Muscle layer of duodenum (tissue), 2 donors: ENCODE measurements at regions not wholly inside any gene's neighbourhood (a gene's known extent, or its start where the extent isn't known, plus 50 kb on each side); places are given as distances from the start of the nearest gene placed in this dataset.

ENCODE experiments used
- H3K27ac ChIP-seq: one replicate; pipeline ENCODE4 v1.7.0; 2013; ENCODE audit warnings: mild to moderate bottlenecking, low read length
- H3K27me3 ChIP-seq: one replicate; pipeline ENCODE4 v1.7.0; 2013; ENCODE audit warnings: low read depth, mild to moderate bottlenecking, control low read depth, low read length
- H3K36me3 ChIP-seq, 2 donors: one replicate each; pipeline ENCODE4 v1.7.0; 2013; ENCODE audit warnings: low read length in 2 of 2, control low read depth in 1 of 2, mild to moderate bottlenecking in 1 of 2; ENCODE audit not compliant: insufficient read depth in 2 of 2, control insufficient read depth in 1 of 2
- H3K4me1 ChIP-seq, 2 donors: one replicate each; pipeline ENCODE4 v1.7.0; 2013; ENCODE audit warnings: low read length in 2 of 2, mild to moderate bottlenecking in 2 of 2, control low read depth in 1 of 2, moderate library complexity in 1 of 2; ENCODE audit not compliant: insufficient read depth in 2 of 2, control insufficient read depth in 1 of 2
- H3K4me3 ChIP-seq, 2 donors: one replicate each; pipeline ENCODE4 v1.7.0; 2013; ENCODE audit warnings: low read length in 2 of 2, low read depth in 1 of 2, mild to moderate bottlenecking in 1 of 2
- H3K9me3 ChIP-seq, 2 donors: one replicate each; pipeline ENCODE4 v1.7.0; 2013; ENCODE audit warnings: low read length in 2 of 2, control low read depth in 1 of 2, mild to moderate bottlenecking in 1 of 2; ENCODE audit not compliant: control insufficient read depth in 1 of 2
- donor health status: healthy.

- Histone ChIP-seq H3K9me3 (no peaks in the 10 kb centered on the region), H3K27me3 (no peaks in the 10 kb centered on the region), H3K36me3 (no peaks in the 10 kb centered on the region), H3K4me3 (no peak overlapping the region), H3K4me1 (no peaks in the 10 kb centered on the region), H3K27ac (no peak overlapping the region)
These were observed 951.6 kb upstream of the TENM3 start for GRCh38 chr4:181291615-181292014.

GRCh38 chr4:181293014-181293413 is 950.2 kb upstream of the TENM3 start:
- Histone ChIP-seq H3K27ac (no peak overlapping the region), H3K4me3 (no peak overlapping the region), H3K27me3 (no peaks in the 10 kb centered on the region)

GRCh38 chr4:181293541-181293940 is 949.7 kb upstream of the TENM3 start:
- H3K4me1 ChIP-seq, result no peaks in the 10 kb centered on the region
- H3K9me3 ChIP-seq, result no peaks in the 10 kb centered on the region
- no peak overlapping the region for H3K27ac ChIP-seq
- H3K36me3 ChIP-seq, result no peaks in the 10 kb centered on the region
- H3K27me3 ChIP-seq, result no peaks in the 10 kb centered on the region
- no peak overlapping the region for H3K4me3 ChIP-seq

More at GRCh38 chr4:181293014-181293413, 950.2 kb upstream of the TENM3 start:
- Histone ChIP-seq H3K36me3 (no peaks in the 10 kb centered on the region), H3K9me3 (no peaks in the 10 kb centered on the region), H3K4me1 (no peaks in the 10 kb centered on the region)

- H3K27me3 ChIP-seq, result no peaks in the 10 kb centered on the region
- no peak overlapping the region for H3K4me3 ChIP-seq
- peaks cover 0 to 2% of the 10 kb centered on the region in 2 donors for H3K9me3 ChIP-seq
- H3K4me1 ChIP-seq, result no peaks in the 10 kb centered on the region
- no peaks in the 10 kb centered on the region for H3K36me3 ChIP-seq
- no peak overlapping the region for H3K27ac ChIP-seq
These were observed 948.8 kb upstream of the TENM3 start for GRCh38 chr4:181294421-181294820.

GRCh38 chr4:181301735-181302710 is 941.2 kb upstream of the TENM3 start:
- Histone ChIP-seq H3K27me3 (no peaks in the 10 kb centered on the region), H3K36me3 (no peaks in the 10 kb centered on the region), H3K4me3 (no peak overlapping the region), H3K4me1 (no peaks in the 10 kb centered on the region), H3K9me3 (peaks cover 0 to 2% of the 10 kb centered on the region in 2 donors), H3K27ac (no peak overlapping the region)

- Histone ChIP-seq H3K4me3 (no peak overlapping the region), H3K27ac (no peak overlapping the region), H3K9me3 (no peaks in the 10 kb centered on the region), H3K36me3 (no peaks in the 10 kb centered on the region), H3K27me3 (no peaks in the 10 kb centered on the region), H3K4me1 (no peaks in the 10 kb centered on the region)
These were observed 935.4 kb upstream of the TENM3 start for GRCh38 chr4:181307824-181308223.

- no peaks in the 10 kb centered on the region for H3K9me3 ChIP-seq
- no peaks in the 10 kb centered on the region for H3K27me3 ChIP-seq
- no peak overlapping the region for H3K27ac ChIP-seq
- H3K4me3 ChIP-seq, result no peak overlapping the region
- H3K4me1 ChIP-seq, result no peaks in the 10 kb centered on the region
- H3K36me3 ChIP-seq, result no peaks in the 10 kb centered on the region
These were observed 934.5 kb upstream of the TENM3 start for GRCh38 chr4:181308476-181309312.

- H3K4me1 ChIP-seq, result no peaks in the 10 kb centered on the region
- no peak overlapping the region for H3K27ac ChIP-seq
- no peak overlapping the region for H3K4me3 ChIP-seq
- no peaks in the 10 kb centered on the region for H3K27me3 ChIP-seq
- no peaks in the 10 kb centered on the region for H3K9me3 ChIP-seq
- H3K36me3 ChIP-seq, result no peaks in the 10 kb centered on the region
These were observed 931.1 kb upstream of the TENM3 start for GRCh38 chr4:181312066-181312465.

GRCh38 chr4:181319629-181320028 is 923.6 kb upstream of the TENM3 start:
- H3K9me3 ChIP-seq, result no peaks in the 10 kb centered on the region
- H3K4me1 ChIP-seq, result no peaks in the 10 kb centered on the region
- H3K27ac ChIP-seq, result no peak overlapping the region
- no peaks in the 10 kb centered on the region for H3K27me3 ChIP-seq
- H3K36me3 ChIP-seq, result no peaks in the 10 kb centered on the region
- H3K4me3 ChIP-seq, result no peak overlapping the region

GRCh38 chr4:181323061-181323460 is 920.1 kb upstream of the TENM3 start:
- no peak overlapping the region for H3K4me3 ChIP-seq
- no peaks in the 10 kb centered on the region for H3K4me1 ChIP-seq
- no peak overlapping the region for H3K27ac ChIP-seq

GRCh38 chr4:181330654-181331201 is 912.5 kb upstream of the TENM3 start:
- H3K27ac ChIP-seq, result no peak overlapping the region
- H3K36me3 ChIP-seq, result no peaks in the 10 kb centered on the region
- no peaks in the 10 kb centered on the region for H3K9me3 ChIP-seq
- H3K27me3 ChIP-seq, result no peaks in the 10 kb centered on the region
- no peaks in the 10 kb centered on the region for H3K4me1 ChIP-seq
- no peak overlapping the region for H3K4me3 ChIP-seq

More at GRCh38 chr4:181323061-181323460, 920.1 kb upstream of the TENM3 start:
- Histone ChIP-seq H3K36me3 (no peaks in the 10 kb centered on the region), H3K27me3 (no peaks in the 10 kb centered on the region), H3K9me3 (no peaks in the 10 kb centered on the region)
